T-helper 1 cell treated with Interleukin-12 subunit alpha and Interleukin-12 subunit beta and Interleukin-4 antibody, amounts not matched to agents 30 μg/mL and 1 μg/mL, for 36 hours (primary cell): ENCODE measurements at regions not wholly inside any gene's neighbourhood (a gene's known extent, or its start where the extent isn't known, plus 50 kb on each side); places are given as distances from the start of the nearest gene placed in this dataset.
"Not testable (repeated sequence)": the region's sequence is repeated elsewhere in the genome, so short reads cannot be mapped to it uniquely, and the experiment has no call there.

ENCODE experiments used
- H3K27ac Mint-ChIP-seq: one replicate; pipeline ENCODE4 v1.8.0; 2021; ENCODE audit warnings: mild to moderate bottlenecking, mixed read lengths
- H3K27me3 Mint-ChIP-seq: one replicate; pipeline ENCODE4 v1.8.0; 2021; ENCODE audit warnings: low read depth, mixed read lengths
- H3K36me3 Mint-ChIP-seq: one replicate; pipeline ENCODE4 v1.8.0; 2021; ENCODE audit warnings: low read depth, mixed read lengths
- H3K4me1 Mint-ChIP-seq: one replicate; pipeline ENCODE4 v1.8.0; 2021; ENCODE audit warnings: low read depth, mixed read lengths
- H3K4me3 Mint-ChIP-seq: one replicate; pipeline ENCODE4 v1.8.0; 2021; ENCODE audit warnings: mild to moderate bottlenecking, moderate library complexity, mixed read lengths
- H3K9me3 Mint-ChIP-seq: one replicate; pipeline ENCODE4 v1.8.0; 2021; ENCODE audit warnings: mixed read lengths

DNA sequence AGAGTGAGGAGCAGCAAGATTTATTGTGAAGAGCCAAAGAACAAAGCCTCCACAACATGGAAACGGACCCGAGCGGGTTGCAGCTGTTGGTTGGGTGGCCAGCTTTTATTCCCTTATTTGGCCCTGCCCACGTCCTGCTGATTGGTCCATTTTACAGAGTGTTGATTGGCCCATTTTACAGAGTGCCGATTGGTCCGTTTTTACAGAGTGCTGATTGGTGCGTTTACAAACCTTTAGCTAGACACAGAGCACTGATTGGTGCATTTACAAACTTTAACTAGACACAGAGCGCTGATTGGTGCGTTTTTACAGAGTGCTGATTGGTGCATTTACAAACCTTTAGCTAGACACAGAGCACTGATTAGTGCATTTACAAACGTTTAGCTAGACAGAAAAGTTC, 592.3 kb upstream of the C16orf82 start:
- Mint-ChIP-seq H3K27me3 (peaks cover 39% of the 10 kb centered on the region), H3K9me3 (peaks cover 24% of the 10 kb centered on the region)
- not testable (repeated sequence) for H3K4me1 Mint-ChIP-seq, H3K4me3 Mint-ChIP-seq, H3K27ac Mint-ChIP-seq, H3K36me3 Mint-ChIP-seq

DNA sequence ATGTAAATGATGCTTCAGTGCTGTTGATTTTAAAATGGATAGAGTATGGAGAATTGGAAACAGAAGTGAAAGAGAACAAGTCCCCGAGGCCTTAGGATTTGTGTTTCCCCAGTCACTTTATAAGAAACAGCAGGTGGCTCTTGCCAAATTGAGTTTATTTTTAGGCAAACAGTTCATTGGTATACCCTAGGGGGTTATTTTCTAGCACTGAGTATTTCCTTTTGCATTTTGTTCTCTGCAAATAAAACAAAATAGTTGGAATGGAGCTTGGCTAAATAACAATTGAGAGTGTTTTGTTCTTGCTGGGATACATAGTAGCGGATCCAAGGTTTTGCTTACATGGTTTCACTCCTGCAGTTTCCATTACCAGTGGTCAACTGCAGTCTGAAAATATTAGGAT, 591.1 kb upstream of the C16orf82 start:
- Mint-ChIP-seq H3K4me1 (no peaks in the 10 kb centered on the region), H3K27me3 (peaks cover 39% of the 10 kb centered on the region), H3K4me3 (no peak overlapping the region), H3K9me3 (peaks cover 26% of the 10 kb centered on the region), H3K27ac (no peak overlapping the region), H3K36me3 (no peaks in the 10 kb centered on the region)

GRCh38 chr16:26491101-26491670, 575.5 kb upstream of the C16orf82 start:
- no peaks in the 10 kb centered on the region for H3K36me3 Mint-ChIP-seq
- no peak overlapping the region for H3K27ac Mint-ChIP-seq
- H3K4me3 Mint-ChIP-seq, result no peak overlapping the region
- H3K4me1 Mint-ChIP-seq, result no peaks in the 10 kb centered on the region
- H3K27me3 Mint-ChIP-seq, result peaks cover 35% of the 10 kb centered on the region
- no peaks in the 10 kb centered on the region for H3K9me3 Mint-ChIP-seq

DNA sequence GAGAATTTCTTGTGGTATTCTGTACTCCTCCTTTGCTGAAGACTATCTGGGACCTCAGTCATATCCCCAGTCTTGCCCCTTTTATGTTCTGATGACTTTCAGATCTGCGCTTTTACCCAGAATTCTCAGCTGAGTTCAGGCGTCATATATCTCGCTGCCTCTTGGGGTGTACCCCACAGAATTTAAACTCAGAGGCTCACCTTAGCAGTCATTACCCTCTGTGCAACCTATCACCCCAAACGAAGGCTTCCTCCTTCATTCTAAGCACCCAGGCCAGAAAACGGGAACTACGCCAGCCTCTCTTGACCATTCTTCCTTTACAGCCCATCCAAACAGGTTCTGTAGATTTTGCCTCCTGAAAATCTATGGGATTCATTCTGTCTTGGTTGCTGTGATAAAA, 574.8 kb upstream of the C16orf82 start:
- Mint-ChIP-seq H3K4me1 (no peaks in the 10 kb centered on the region), H3K4me3 (no peak overlapping the region), H3K27me3 (peaks cover 33% of the 10 kb centered on the region), H3K27ac (no peak overlapping the region), H3K36me3 (no peaks in the 10 kb centered on the region), H3K9me3 (no peaks in the 10 kb centered on the region)

GRCh38 chr16:26493751-26494150, 573.0 kb upstream of the C16orf82 start:
- Mint-ChIP-seq H3K27me3 (peaks cover 31% of the 10 kb centered on the region), H3K4me3 (no peak overlapping the region), H3K9me3 (no peaks in the 10 kb centered on the region), H3K4me1 (no peaks in the 10 kb centered on the region), H3K36me3 (no peaks in the 10 kb centered on the region), H3K27ac (no peak overlapping the region)

DNA sequence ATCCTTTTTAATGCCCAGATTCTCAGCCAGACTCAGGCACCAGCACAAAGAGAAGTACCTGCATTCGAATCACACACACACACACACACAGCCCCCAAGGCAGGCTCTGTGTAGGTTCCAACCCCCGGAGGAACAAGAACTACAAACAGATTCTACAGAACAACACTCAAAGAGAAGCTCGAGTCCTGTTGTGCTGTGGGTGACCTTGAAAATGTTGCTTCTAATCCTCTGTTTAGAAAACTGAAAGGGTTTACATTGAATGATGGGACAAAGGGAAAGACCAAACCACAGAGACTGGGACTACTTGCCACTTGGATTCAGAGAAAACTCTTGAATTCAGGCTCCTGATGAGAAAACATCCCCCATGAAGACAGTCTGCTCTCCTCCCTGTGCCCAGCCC, 568.8 kb upstream of the C16orf82 start:
- no peak overlapping the region for H3K4me3 Mint-ChIP-seq
- no peaks in the 10 kb centered on the region for H3K9me3 Mint-ChIP-seq
- H3K4me1 Mint-ChIP-seq, result no peaks in the 10 kb centered on the region
- H3K27me3 Mint-ChIP-seq, result peaks cover 34% of the 10 kb centered on the region
- H3K27ac Mint-ChIP-seq, result no peak overlapping the region
- H3K36me3 Mint-ChIP-seq, result no peaks in the 10 kb centered on the region

- H3K4me3 Mint-ChIP-seq, result no peak overlapping the region
- peaks cover 21% of the 10 kb centered on the region for H3K27me3 Mint-ChIP-seq
- H3K36me3 Mint-ChIP-seq, result no peaks in the 10 kb centered on the region
- no peaks in the 10 kb centered on the region for H3K4me1 Mint-ChIP-seq
- no peak overlapping the region for H3K27ac Mint-ChIP-seq
- H3K9me3 Mint-ChIP-seq, result no peaks in the 10 kb centered on the region
Measured at GRCh38 chr16:26500326-26500725, 566.4 kb upstream of the C16orf82 start.

- no peak overlapping the region for H3K27ac Mint-ChIP-seq
- H3K36me3 Mint-ChIP-seq, result no peaks in the 10 kb centered on the region
- H3K4me3 Mint-ChIP-seq, result no peak overlapping the region
- peaks cover 16% of the 10 kb centered on the region for H3K27me3 Mint-ChIP-seq
- no peaks in the 10 kb centered on the region for H3K9me3 Mint-ChIP-seq
- no peaks in the 10 kb centered on the region for H3K4me1 Mint-ChIP-seq
Measured at GRCh38 chr16:26505496-26505895, 561.2 kb upstream of the C16orf82 start.

GRCh38 chr16:26508946-26509345, 557.8 kb upstream of the C16orf82 start:
- H3K27ac Mint-ChIP-seq, result peak overlapping the region; percentile 55
- H3K9me3 Mint-ChIP-seq, result not testable (repeated sequence)

GRCh38 chr16:26510924-26511323, 555.8 kb upstream of the C16orf82 start:
- Mint-ChIP-seq H3K4me1 (no peaks in the 10 kb centered on the region), H3K4me3 (no peak overlapping the region), H3K36me3 (no peaks in the 10 kb centered on the region), H3K27ac (no peak overlapping the region), H3K27me3 (peaks cover 22% of the 10 kb centered on the region), H3K9me3 (no peaks in the 10 kb centered on the region)

More at GRCh38 chr16:26508946-26509345, 557.8 kb upstream of the C16orf82 start:
- H3K4me1 Mint-ChIP-seq, H3K36me3 Mint-ChIP-seq, H3K4me3 Mint-ChIP-seq: not testable (repeated sequence)
- H3K27me3 Mint-ChIP-seq, result peaks cover 23% of the 10 kb centered on the region

DNA sequence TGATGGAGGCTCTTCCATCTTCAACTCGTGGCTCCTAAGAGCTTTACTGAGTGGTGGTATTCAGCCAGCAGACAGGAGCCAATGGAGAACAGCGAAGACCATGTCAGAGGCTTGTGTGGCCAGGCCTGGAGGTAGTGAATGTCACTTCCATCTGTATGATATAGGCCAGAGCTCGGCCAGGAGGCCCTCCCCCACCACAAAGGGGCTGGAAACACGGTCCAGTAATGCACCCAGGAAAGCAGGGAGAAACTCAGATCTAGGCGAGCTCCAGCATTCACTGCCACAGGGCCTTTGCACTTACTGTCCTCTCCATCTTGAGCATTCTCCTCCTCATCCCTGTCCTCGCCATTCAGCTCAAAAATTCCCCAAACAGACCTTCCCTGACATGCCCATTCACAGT, 555.3 kb upstream of the C16orf82 start:
- no peak overlapping the region for H3K27ac Mint-ChIP-seq
- H3K36me3 Mint-ChIP-seq, result no peaks in the 10 kb centered on the region
- no peaks in the 10 kb centered on the region for H3K4me1 Mint-ChIP-seq
- peaks cover 22% of the 10 kb centered on the region for H3K27me3 Mint-ChIP-seq
- H3K9me3 Mint-ChIP-seq, result no peaks in the 10 kb centered on the region
- H3K4me3 Mint-ChIP-seq, result no peak overlapping the region

DNA sequence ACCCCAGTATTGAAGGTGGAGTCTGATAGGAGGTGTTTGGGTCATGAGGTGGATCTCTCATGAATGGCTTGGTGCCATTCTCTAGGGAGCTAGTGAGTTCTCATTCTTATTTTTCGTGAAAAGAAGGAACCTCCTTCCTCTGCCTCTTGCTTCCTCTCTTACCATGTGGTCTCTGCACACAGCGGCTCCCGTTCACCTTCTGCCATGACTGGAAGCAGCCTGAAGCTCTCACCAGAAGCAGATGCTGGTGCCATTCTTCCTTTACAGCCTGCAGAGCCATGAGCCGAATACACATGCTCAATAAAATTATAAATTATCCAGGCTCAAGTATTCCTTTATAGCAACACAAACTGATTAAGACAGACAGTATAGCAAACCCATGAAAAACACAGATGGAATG, 545.1 kb upstream of the C16orf82 start:
- no peak overlapping the region for H3K27ac Mint-ChIP-seq
- no peaks in the 10 kb centered on the region for H3K36me3 Mint-ChIP-seq
- no peak overlapping the region for H3K4me3 Mint-ChIP-seq
- peaks cover 14% of the 10 kb centered on the region for H3K27me3 Mint-ChIP-seq
- H3K9me3 Mint-ChIP-seq, result no peaks in the 10 kb centered on the region
- no peaks in the 10 kb centered on the region for H3K4me1 Mint-ChIP-seq

DNA sequence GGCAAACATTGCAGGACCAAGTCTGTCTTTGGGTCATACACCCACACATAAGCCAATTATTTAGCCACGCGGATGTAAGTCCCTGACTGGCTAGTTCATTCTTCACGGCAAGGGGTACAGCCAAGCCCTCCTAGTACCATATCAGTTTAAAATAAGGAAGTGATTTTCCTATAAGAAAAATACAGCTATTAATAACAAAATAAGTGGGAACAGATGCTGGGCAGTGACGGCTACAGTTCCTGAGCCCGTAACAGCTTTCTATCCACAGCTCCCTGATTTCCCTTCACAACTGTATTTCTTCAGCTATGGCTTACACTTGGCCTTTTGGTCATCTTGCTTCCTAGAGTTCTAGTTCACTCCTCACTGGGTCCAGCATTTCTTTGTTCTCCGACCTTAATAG, 542.4 kb upstream of the C16orf82 start:
- H3K27me3 Mint-ChIP-seq, result peaks cover 26% of the 10 kb centered on the region
- H3K27ac Mint-ChIP-seq, result no peak overlapping the region

DNA sequence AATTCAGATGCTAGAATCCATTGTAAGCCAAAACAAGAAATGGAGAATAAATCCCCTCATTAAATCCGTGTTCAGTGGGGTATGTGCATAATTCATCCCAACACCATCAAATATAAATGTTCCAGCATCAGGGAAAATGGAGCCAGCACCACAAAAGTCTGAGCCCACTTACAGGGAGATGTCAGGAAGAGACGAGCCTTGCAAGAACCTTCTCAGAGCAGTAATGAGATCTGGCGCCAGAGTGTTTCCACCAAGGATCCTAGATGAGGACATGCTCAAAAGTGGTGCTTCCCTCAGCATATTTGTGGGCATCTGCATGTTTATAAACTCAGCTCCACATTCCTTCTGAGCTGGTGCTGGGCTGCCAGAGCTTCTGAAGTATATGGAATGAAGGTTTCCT, 541.9 kb upstream of the C16orf82 start:
- Mint-ChIP-seq H3K27ac (no peak overlapping the region), H3K27me3 (peaks cover 26% of the 10 kb centered on the region), H3K36me3 (no peaks in the 10 kb centered on the region)

More for the DNA sequence above, 542.4 kb upstream of the C16orf82 start:
- Mint-ChIP-seq H3K4me3 (no peak overlapping the region), H3K4me1 (no peaks in the 10 kb centered on the region), H3K9me3 (no peaks in the 10 kb centered on the region), H3K36me3 (no peaks in the 10 kb centered on the region)

GRCh38 chr16:26525856-26526255, 540.9 kb upstream of the C16orf82 start:
- no peak overlapping the region for H3K4me3 Mint-ChIP-seq
- H3K4me1 Mint-ChIP-seq, result no peaks in the 10 kb centered on the region
- H3K27me3 Mint-ChIP-seq, result peaks cover 26% of the 10 kb centered on the region
- H3K36me3 Mint-ChIP-seq, result no peaks in the 10 kb centered on the region
- H3K9me3 Mint-ChIP-seq, result no peaks in the 10 kb centered on the region
- H3K27ac Mint-ChIP-seq, result no peak overlapping the region

More for the DNA sequence above, 541.9 kb upstream of the C16orf82 start:
- H3K4me1 Mint-ChIP-seq, result no peaks in the 10 kb centered on the region
- no peak overlapping the region for H3K4me3 Mint-ChIP-seq
- no peaks in the 10 kb centered on the region for H3K9me3 Mint-ChIP-seq

DNA sequence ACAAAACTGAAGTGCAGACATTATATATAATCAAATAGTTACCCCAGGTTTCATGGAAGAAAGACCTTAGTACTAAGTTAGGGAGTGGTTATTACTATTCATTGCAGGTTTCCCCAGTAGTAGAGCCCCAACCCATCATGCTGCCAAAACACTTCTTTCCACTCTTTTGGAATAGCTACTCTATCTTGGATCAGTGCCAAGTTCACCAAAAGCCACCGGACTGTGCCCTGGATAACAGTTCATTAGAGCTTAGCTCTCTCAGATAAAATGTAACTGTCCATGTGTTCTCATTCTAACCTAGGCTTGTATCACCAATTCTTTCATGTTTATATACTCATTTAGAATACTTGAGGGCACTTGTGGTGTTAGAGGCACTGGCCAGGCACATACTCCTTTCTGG, 540.1 kb upstream of the C16orf82 start:
- H3K4me1 Mint-ChIP-seq, result no peaks in the 10 kb centered on the region
- peaks cover 22% of the 10 kb centered on the region for H3K27me3 Mint-ChIP-seq
- H3K27ac Mint-ChIP-seq, result no peak overlapping the region
- H3K4me3 Mint-ChIP-seq, result no peak overlapping the region
- H3K36me3 Mint-ChIP-seq, result no peaks in the 10 kb centered on the region
- H3K9me3 Mint-ChIP-seq, result no peaks in the 10 kb centered on the region
